ENCODE measurements at regions not wholly inside any gene's neighbourhood (a gene's known extent, or its start where the extent isn't known, plus 50 kb on each side); places are given as distances from the start of the nearest gene placed in this dataset.

GRCh38 chr5:3382151-3382550 is 213.5 kb upstream of the IRX1 start:
- CTCF ChIA-PET (ENCODE audit: partially characterized antibody): interaction anchor here (0.6 to 1.0 kb wide), 4 partner anchors 12 to 307 kb away, joined by 3 read pairs; no protein-coding TSS in a partner anchor
- no peaks in the 10 kb centered on the region for H3K27me3 ChIP-seq (replicated peaks in 1 of 4; ENCODE audit: control insufficient read depth in 3 of 4, extremely low read depth in 1 of 4, insufficient read depth in 3 of 4, low read length in 3 of 4)
- H3K79me1 ChIP-seq (ENCODE audit: low read depth, low read length): no peaks in the 10 kb centered on the region
- H2BK120ac ChIP-seq (replicated peaks; ENCODE audit: low read depth, low read length): no peak overlapping the region
- H4K91ac ChIP-seq (replicated peaks; ENCODE audit: insufficient read length, low read length): no peak overlapping the region
- H2AK5ac ChIP-seq (ENCODE audit: low read depth, low read length): no peak overlapping the region
- no peaks in the 10 kb centered on the region for H3K36me3 ChIP-seq (ENCODE audit: control insufficient read depth in 2 of 4, insufficient read depth in 4 of 4, low read length in 3 of 4)
- no peak overlapping the region for H3K4ac ChIP-seq (replicated peaks; ENCODE audit: insufficient read length, low read depth, low read length)
- no peak overlapping the region for H2BK15ac ChIP-seq (ENCODE audit: low read length)
- no peak overlapping the region for H3K4me3 ChIP-seq (ENCODE audit: extremely low read depth in 1 of 4, insufficient read depth in 2 of 4, low read depth in 3 of 4, low read length in 4 of 4)
- no peak overlapping the region for H3K27ac ChIP-seq (ENCODE audit: low read depth, low read length)
- no peaks in the 10 kb centered on the region for H4K20me1 ChIP-seq (replicated peaks in 1 of 2; ENCODE audit: control insufficient read depth in 1 of 2, insufficient read depth in 2 of 2, low read length in 2 of 2)
- no peaks in the 10 kb centered on the region for H3K9me3 ChIP-seq (ENCODE audit: insufficient read depth in 2 of 2, low read depth in 1 of 2, low read length in 1 of 2)
- no peaks in the 10 kb centered on the region for H3K79me2 ChIP-seq (ENCODE audit: control insufficient read depth in 1 of 2, insufficient read depth in 2 of 2, low read length in 2 of 2)
- no peak overlapping the region for H3K18ac ChIP-seq (ENCODE audit: extremely low read depth, low read length)
- H2AFZ ChIP-seq (ENCODE audit: low read length): no peak overlapping the region
- no peak overlapping the region for H2BK20ac ChIP-seq (ENCODE audit: low read length)
- no peak overlapping the region for H3K9ac ChIP-seq (replicated peaks in 1 of 4; ENCODE audit: extremely low read depth in 1 of 4, low read depth in 3 of 4, low read length in 3 of 4)
- no peaks in the 10 kb centered on the region for H3K23me2 ChIP-seq (ENCODE audit: low read depth, low read length)
- no peak overlapping the region for H3K4me2 ChIP-seq (ENCODE audit: insufficient read depth in 1 of 2, low read depth in 2 of 2, low read length in 2 of 2)
- WGBS, 2 experiments (ENCODE audit: extremely low coverage in 1 of 2, insufficient coverage in 1 of 2, insufficient read length in 1 of 2, insufficient replicate concordance in 2 of 2, low coverage in 1 of 2, low lambda C conversion rate in 2 of 2, missing lambda C conversion rate in 1 of 2): 96% methylated on average over 10 of the region's 10 CpGs; no CpG with 5 or more reads in 1 of the 2 experiments
- no peaks in the 10 kb centered on the region for H3K4me1 ChIP-seq (replicated peaks in 1 of 4; ENCODE audit: control insufficient read depth in 3 of 4, insufficient read depth in 4 of 4, low read length in 3 of 4)
- H4K5ac ChIP-seq (ENCODE audit: insufficient read length, low read depth, low read length): no peak overlapping the region
- no peak overlapping the region for H3K14ac ChIP-seq (ENCODE audit: insufficient read length)
- no peak overlapping the region for H3K23ac ChIP-seq (ENCODE audit: insufficient read length)
- POLR2A ChIA-PET (ENCODE audit: partially characterized antibody): no interaction called here
- no peak overlapping the region for H2BK12ac ChIP-seq (ENCODE audit: low read depth, low read length)
- FAIRE-seq (no peak), DNase-seq (ENCODE audit: low read depth in 1 of 2, low spot score in 2 of 2) (no peak)
- H4K8ac ChIP-seq (ENCODE audit: extremely low read depth, insufficient read depth, low read length): no peak overlapping the region
- no peak overlapping the region for H2BK5ac ChIP-seq (ENCODE audit: low read depth, low read length)
- H3K56ac ChIP-seq (replicated peaks; ENCODE audit: insufficient read length, low read depth, low read length): no peak overlapping the region
- TF ChIP-seq CHD1 (IDR thresholded peaks at IDR 0.05; ENCODE audit: low read depth, low read length) (no peak), RNF2 (IDR thresholded peaks at IDR 0.05; ENCODE audit: borderline replicate concordance, low read depth, low read length, missing control alignments, poor library complexity, severe bottlenecking) (no peak), BRCA1 (IDR thresholded peaks at IDR 0.05; ENCODE audit: low read depth, low read length) (no peak), SRF (IDR thresholded peaks at IDR 0.05; ENCODE audit: low read depth, low read length) (no peak), GABPA (IDR thresholded peaks at IDR 0.05; ENCODE audit: borderline replicate concordance, insufficient read depth, low read length) (no peak), SP2 (IDR thresholded peaks at IDR 0.05; ENCODE audit: low read length) (no peak), CEBPB (IDR thresholded peaks at IDR 0.05; ENCODE audit: low read depth, low read length) (no peak), JUND (IDR thresholded peaks at IDR 0.05; ENCODE audit: low read length) (no peak), TAF7 (optimal IDR thresholded peaks at IDR 0.05; ENCODE audit: borderline replicate concordance, low read depth, low read length) (no peak), SP1 (IDR thresholded peaks at IDR 0.05; ENCODE audit: low read depth, low read length) (no peak), HDAC6 (IDR thresholded peaks at IDR 0.05; ENCODE audit: low read depth, low read length) (no peak), CBX5 (IDR thresholded peaks at IDR 0.05; ENCODE audit: low read depth, low read length) (no peak), E2F6 (IDR thresholded peaks at IDR 0.05) (no peak)
